ENCODE measurements at regions not wholly inside any gene's neighbourhood (a gene's known extent, or its start where the extent isn't known, plus 50 kb on each side); places are given as distances from the start of the nearest gene placed in this dataset.

DNA sequence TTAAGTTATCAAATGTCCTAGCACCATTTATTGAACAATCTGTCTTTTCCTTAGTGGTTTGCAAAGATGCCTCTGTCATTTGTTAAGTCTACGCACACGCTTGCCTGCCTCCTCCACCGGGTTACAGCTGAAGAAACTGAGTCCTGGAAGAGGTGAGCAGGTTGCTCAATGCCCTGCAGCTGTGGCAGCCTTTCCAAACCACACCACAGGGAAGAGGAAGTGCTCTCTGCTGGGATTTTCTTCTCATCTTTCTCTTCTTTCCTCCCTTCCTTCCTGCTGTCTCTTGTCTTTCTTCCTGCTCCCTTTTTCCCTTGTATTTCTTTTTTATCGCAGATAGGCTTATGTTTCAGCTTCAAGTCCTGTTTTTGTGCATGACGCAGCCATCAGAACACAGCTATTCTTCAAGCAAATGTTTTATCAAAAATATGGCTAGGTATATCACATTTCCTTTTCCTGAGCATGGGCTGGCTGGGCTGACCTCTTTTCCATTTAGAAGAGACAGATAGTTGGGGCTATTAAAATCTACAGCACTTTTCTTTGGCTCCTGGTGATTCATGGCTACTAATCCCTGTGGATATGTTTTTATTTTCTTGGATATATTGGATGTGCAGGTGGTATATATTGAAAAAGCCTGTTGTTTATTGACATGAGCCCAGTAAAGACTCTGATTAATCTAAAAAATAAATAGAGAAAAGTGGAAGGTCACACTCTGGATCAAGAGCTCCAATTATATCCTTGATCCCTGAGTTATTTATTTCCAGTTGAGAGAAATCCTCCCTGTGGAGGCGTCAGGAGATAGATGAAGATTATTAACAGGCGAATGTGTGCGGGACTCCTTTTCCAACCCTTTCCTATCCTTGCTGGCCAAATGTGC lies 214.6 kb downstream of the TSN start:
- TF ChIP-seq, protein P1, sequence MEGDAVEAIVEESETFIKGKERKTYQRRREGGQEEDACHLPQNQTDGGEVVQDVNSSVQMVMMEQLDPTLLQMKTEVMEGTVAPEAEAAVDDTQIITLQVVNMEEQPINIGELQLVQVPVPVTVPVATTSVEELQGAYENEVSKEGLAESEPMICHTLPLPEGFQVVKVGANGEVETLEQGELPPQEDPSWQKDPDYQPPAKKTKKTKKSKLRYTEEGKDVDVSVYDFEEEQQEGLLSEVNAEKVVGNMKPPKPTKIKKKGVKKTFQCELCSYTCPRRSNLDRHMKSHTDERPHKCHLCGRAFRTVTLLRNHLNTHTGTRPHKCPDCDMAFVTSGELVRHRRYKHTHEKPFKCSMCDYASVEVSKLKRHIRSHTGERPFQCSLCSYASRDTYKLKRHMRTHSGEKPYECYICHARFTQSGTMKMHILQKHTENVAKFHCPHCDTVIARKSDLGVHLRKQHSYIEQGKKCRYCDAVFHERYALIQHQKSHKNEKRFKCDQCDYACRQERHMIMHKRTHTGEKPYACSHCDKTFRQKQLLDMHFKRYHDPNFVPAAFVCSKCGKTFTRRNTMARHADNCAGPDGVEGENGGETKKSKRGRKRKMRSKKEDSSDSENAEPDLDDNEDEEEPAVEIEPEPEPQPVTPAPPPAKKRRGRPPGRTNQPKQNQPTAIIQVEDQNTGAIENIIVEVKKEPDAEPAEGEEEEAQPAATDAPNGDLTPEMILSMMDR (IDR thresholded peaks at IDR 0.05; ENCODE audit: control extremely low read depth, extremely low read depth), result no peak
- DNase-seq (no peak), ATAC-seq (ENCODE audit: insufficient read depth, low FRiP score) (no peak)
- 66 to 70% methylated on average over 8 of the region's 8 CpGs for WGBS, 2 donors
- Histone ChIP-seq H3K27ac (ENCODE audit: low read depth in 1 of 2, low read length in 1 of 2) (peak overlapping the region; percentile 20 to 68), H3K9me3 (ENCODE audit: control insufficient read depth in 4 of 4, insufficient read depth in 3 of 4, low read length in 3 of 4) (no peaks in the 10 kb centered on the region), H3K9ac (ENCODE audit: insufficient read depth in 1 of 2, low read length in 2 of 2) (no peak overlapping the region), H3K27me3 (ENCODE audit: control insufficient read depth in 3 of 3, insufficient read depth in 3 of 3, low read length in 2 of 3) (peaks cover 0 to 2% (median 0%) of the 10 kb centered on the region in 3 donors), H3K36me3 (ENCODE audit: control insufficient read depth in 4 of 4, insufficient read depth in 4 of 4, low read length in 4 of 4) (no peaks in the 10 kb centered on the region), H3K4me1 (ENCODE audit: control insufficient read depth in 5 of 5, insufficient read depth in 5 of 5, low read length in 5 of 5) (peaks cover 0 to 5% (median 0%) of the 10 kb centered on the region in 5 donors), H3K4me3 (no peak overlapping the region)

DNA sequence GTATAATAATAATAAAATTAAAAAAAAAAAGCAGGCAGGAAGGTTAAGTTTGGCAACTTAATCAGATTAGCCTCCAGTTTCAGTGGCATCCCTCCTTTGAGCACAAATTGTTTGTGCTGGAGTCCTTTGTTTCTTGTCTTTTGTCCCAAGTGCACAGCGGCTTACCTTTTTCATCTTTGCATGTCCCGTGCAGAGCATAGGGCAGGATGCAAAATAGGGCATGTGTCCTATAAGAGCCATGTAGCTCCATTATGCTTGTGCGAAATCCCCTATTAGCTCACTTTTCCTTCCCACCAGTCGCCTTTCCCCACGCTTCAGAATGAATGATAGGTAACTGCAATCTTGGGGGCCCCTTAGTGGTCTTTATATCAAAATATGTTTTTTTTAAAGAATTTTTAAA lies 216.8 kb downstream of the TSN start:
- H3K9me3 ChIP-seq (ENCODE audit: control insufficient read depth in 4 of 4, insufficient read depth in 3 of 4, low read length in 3 of 4), result no peaks in the 10 kb centered on the region
- DNase-seq (no peak), ATAC-seq (ENCODE audit: insufficient read depth, low FRiP score) (no peak)
- H3K4me1 ChIP-seq (ENCODE audit: control insufficient read depth in 5 of 5, insufficient read depth in 5 of 5, low read length in 5 of 5), result peaks cover 0 to 19% (median 6%) of the 10 kb centered on the region in 5 donors
- TF ChIP-seq, protein P1 (IDR thresholded peaks at IDR 0.05; ENCODE audit: control extremely low read depth, extremely low read depth), result no peak
- no peak overlapping the region for H3K27ac ChIP-seq (ENCODE audit: low read depth in 1 of 2, low read length in 1 of 2)
- no peaks in the 10 kb centered on the region for H3K36me3 ChIP-seq (ENCODE audit: control insufficient read depth in 4 of 4, insufficient read depth in 4 of 4, low read length in 4 of 4)
- 87 to 90% methylated on average over 5 of the region's 5 CpGs for WGBS, 2 donors
- no peak overlapping the region for H3K9ac ChIP-seq (ENCODE audit: insufficient read depth in 1 of 2, low read length in 2 of 2)
- peaks cover 0 to 2% (median 0%) of the 10 kb centered on the region in 3 donors for H3K27me3 ChIP-seq (ENCODE audit: control insufficient read depth in 3 of 3, insufficient read depth in 3 of 3, low read length in 2 of 3)
- no peak overlapping the region for H3K4me3 ChIP-seq

DNA sequence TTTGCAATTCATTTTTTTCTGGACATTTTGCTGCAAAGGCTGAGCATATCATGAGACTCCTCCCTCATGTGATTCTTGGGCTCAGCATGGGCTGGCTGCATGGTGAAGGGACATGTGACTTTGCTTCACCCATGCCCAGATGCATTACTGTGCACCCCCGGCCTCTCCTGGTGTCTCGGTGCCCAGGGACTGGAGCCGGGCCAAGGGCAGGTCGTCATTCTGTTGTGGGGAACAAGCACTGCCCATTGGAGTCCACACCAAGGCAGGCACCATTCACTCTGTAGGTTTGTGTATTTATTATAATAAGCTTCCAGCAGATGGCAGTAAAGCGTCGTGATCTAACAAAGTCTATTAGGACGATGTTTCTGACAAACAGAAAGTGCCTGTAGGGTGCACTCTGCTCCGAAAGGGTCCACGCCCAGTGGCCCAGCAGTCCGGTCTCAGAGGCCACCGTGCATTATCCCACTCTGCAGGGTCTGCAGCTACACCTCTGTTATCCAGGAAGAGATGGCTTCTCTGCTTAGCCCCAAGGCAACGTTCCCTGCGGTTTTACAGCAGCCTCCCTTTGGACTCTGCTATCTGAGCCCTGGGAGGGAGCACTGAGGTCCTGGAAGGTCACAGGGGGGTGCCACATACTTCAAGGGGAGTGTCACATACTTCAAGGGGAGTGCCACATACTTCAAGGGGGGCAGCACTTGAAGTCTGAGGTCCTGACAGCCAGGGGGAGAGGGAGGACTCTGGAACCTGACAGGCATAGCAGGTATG lies 219.6 kb downstream of the TSN start:
- peaks cover 0 to 2% (median 0%) of the 10 kb centered on the region in 3 donors for H3K27me3 ChIP-seq (ENCODE audit: control insufficient read depth in 3 of 3, insufficient read depth in 3 of 3, low read length in 2 of 3)
- no peak overlapping the region for H3K4me3 ChIP-seq
- 3 to 4% methylated on average over 13 of the region's 13 CpGs for WGBS, 2 donors
- DNase-seq (peak; percentile 69 to 93 (median 90)), ATAC-seq (ENCODE audit: insufficient read depth, low FRiP score) (peak; percentile 87)
- peak overlapping the region in 1 of 2 donors; percentile 80 for H3K9ac ChIP-seq (ENCODE audit: insufficient read depth in 1 of 2, low read length in 2 of 2)
- peaks cover 0 to 16% (median 6%) of the 10 kb centered on the region in 5 donors for H3K4me1 ChIP-seq (ENCODE audit: control insufficient read depth in 5 of 5, insufficient read depth in 5 of 5, low read length in 5 of 5)
- TF ChIP-seq, protein P1 (IDR thresholded peaks at IDR 0.05; ENCODE audit: control extremely low read depth, extremely low read depth), result peak; percentile 50
- H3K27ac ChIP-seq (ENCODE audit: low read depth in 1 of 2, low read length in 1 of 2), result no peak overlapping the region
- no peaks in the 10 kb centered on the region for H3K36me3 ChIP-seq (ENCODE audit: control insufficient read depth in 4 of 4, insufficient read depth in 4 of 4, low read length in 4 of 4)
- no peaks in the 10 kb centered on the region for H3K9me3 ChIP-seq (ENCODE audit: control insufficient read depth in 4 of 4, insufficient read depth in 3 of 4, low read length in 3 of 4)
